Neural progenitor cell (in vitro differentiated cells): ENCODE measurements at regions not wholly inside any gene's neighbourhood (a gene's known extent, or its start where the extent isn't known, plus 50 kb on each side); places are given as distances from the start of the nearest gene placed in this dataset.
"Not testable (repeated sequence)": the region's sequence is repeated elsewhere in the genome, so short reads cannot be mapped to it uniquely, and the experiment has no call there.

Experiments used
- DNase-seq: peaks from one replicate; pipeline ENCODE4 v3.0.0-alpha.2; 2016; ENCODE audit warnings: low spot score
- H2AFZ ChIP-seq: fragments of 200-600 bp; sonication (generic); replicated peaks from 2 replicates; pipeline ENCODE4 v1.6.1; 2016; ENCODE audit warnings: antibody characterized with exemption
- H3F3A ChIP-seq: fragments of 200-600 bp; sonication (generic); 2 replicates; pipeline ENCODE4 v1.6.1; 2016; ENCODE audit warnings: antibody characterized with exemption, low read depth
- H3K27ac ChIP-seq: fragments of 200-600 bp; sonication (generic); 2 replicates; pipeline ENCODE4 v1.5.1; 2016; ENCODE audit warnings: mild to moderate bottlenecking
- H3K27me3 ChIP-seq: fragments of 200-600 bp; sonication (generic); 2 replicates; pipeline ENCODE4 v1.6.1; 2016; ENCODE audit warnings: mild to moderate bottlenecking, moderate library complexity
- H3K36me3 ChIP-seq: fragments of 200-600 bp; sonication (generic); 2 replicates; pipeline ENCODE4 v1.5.1; 2016
- H3K4me1 ChIP-seq: fragments of 200-600 bp; sonication (generic); 2 replicates; pipeline ENCODE4 v1.6.1; 2016; ENCODE audit warnings: mixed run types
- H3K4me2 ChIP-seq: fragments of 200-600 bp; sonication (generic); 2 replicates; pipeline ENCODE4 v1.6.1; 2016
- H3K4me3 ChIP-seq: fragments of 200-600 bp; sonication (generic); 2 replicates; pipeline ENCODE4 v1.5.1; 2016
- H3K79me2 ChIP-seq: fragments of 200-600 bp; sonication (generic); 2 replicates; pipeline ENCODE4 v1.6.1; 2016; ENCODE audit warnings: low read depth
- H3K9ac ChIP-seq: fragments of 200-600 bp; sonication (generic); 2 replicates; pipeline ENCODE4 v1.6.1; 2016
- H3K9me3 ChIP-seq: fragments of 200-600 bp; sonication (generic); 2 replicates; pipeline ENCODE4 v1.5.1; 2016; ENCODE audit warnings: low read depth
- H4K20me1 ChIP-seq: fragments of 200-600 bp; sonication (generic); 2 replicates; pipeline ENCODE4 v1.6.1; 2016; ENCODE audit warnings: low read depth
- H3K27ac Mint-ChIP-seq: 3 replicates; pipeline ENCODE4 v1.8.0; 2021; ENCODE audit warnings: mixed read lengths
- H3K27me3 Mint-ChIP-seq: 2 replicates; pipeline ENCODE4 v1.8.0; 2022; ENCODE audit warnings: low read depth, mild to moderate bottlenecking, inconsistent platforms, moderate library complexity, mixed read lengths; ENCODE audit not compliant: insufficient read depth
- H3K36me3 Mint-ChIP-seq: 3 replicates; pipeline ENCODE4 v1.8.0; 2021; ENCODE audit warnings: mixed read lengths
- H3K4me1 Mint-ChIP-seq: 3 replicates; pipeline ENCODE4 v1.8.0; 2021; ENCODE audit warnings: mixed read lengths
- H3K4me3 Mint-ChIP-seq: 3 replicates; pipeline ENCODE4 v1.8.0; 2021; ENCODE audit warnings: mild to moderate bottlenecking, moderate library complexity, mixed read lengths
- H3K9me3 Mint-ChIP-seq: 3 replicates; pipeline ENCODE4 v1.8.0; 2020; ENCODE audit warnings: mixed read lengths
- EZH2 ChIP-seq: fragments of 200-600 bp; sonication (generic); IDR thresholded peaks from 2 replicates; pipeline ENCODE4 v1.6.1; 2017; ENCODE audit warnings: antibody characterized with exemption, mild to moderate bottlenecking, moderate library complexity
- EZH2phosphoT487 ChIP-seq: fragments of 200-600 bp; sonication (generic); IDR thresholded peaks from 2 replicates; pipeline ENCODE4 v1.6.1; 2017; ENCODE audit warnings: antibody characterized with exemption
- TF ChIP-seq, protein P1 (sequence below): fragments of 200-600 bp; sonication (generic); IDR thresholded peaks from 2 replicates; pipeline ENCODE4 v1.5.1; 2017; ENCODE audit warnings: antibody characterized with exemption, mild to moderate bottlenecking

GRCh38 chr4:55028196-55028595, 97.2 kb downstream of the KDR start:
- TF ChIP-seq, protein P1, sequence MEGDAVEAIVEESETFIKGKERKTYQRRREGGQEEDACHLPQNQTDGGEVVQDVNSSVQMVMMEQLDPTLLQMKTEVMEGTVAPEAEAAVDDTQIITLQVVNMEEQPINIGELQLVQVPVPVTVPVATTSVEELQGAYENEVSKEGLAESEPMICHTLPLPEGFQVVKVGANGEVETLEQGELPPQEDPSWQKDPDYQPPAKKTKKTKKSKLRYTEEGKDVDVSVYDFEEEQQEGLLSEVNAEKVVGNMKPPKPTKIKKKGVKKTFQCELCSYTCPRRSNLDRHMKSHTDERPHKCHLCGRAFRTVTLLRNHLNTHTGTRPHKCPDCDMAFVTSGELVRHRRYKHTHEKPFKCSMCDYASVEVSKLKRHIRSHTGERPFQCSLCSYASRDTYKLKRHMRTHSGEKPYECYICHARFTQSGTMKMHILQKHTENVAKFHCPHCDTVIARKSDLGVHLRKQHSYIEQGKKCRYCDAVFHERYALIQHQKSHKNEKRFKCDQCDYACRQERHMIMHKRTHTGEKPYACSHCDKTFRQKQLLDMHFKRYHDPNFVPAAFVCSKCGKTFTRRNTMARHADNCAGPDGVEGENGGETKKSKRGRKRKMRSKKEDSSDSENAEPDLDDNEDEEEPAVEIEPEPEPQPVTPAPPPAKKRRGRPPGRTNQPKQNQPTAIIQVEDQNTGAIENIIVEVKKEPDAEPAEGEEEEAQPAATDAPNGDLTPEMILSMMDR: no peak
- TF ChIP-seq EZH2phosphoT487: no peak
- no peak for TF ChIP-seq EZH2
- Histone ChIP-seq H2AFZ (no peak overlapping the region), H4K20me1 (peaks cover 7% of the 10 kb centered on the region), H3K4me2 (no peak overlapping the region), H3K4me3 (no peak overlapping the region), H3K27ac (no peak overlapping the region), H3K27me3 (peaks cover 10% of the 10 kb centered on the region), H3F3A (peaks cover 18% of the 10 kb centered on the region), H3K79me2 (no peaks in the 10 kb centered on the region), H3K9ac (no peak overlapping the region), H3K4me1 (peaks cover 34% of the 10 kb centered on the region), H3K9me3 (peaks cover 6% of the 10 kb centered on the region), H3K36me3 (peaks cover 3% of the 10 kb centered on the region)
- Mint-ChIP-seq H3K36me3 (no peaks in the 10 kb centered on the region), H3K27ac (no peak overlapping the region), H3K4me1 (peaks cover 13% of the 10 kb centered on the region), H3K4me3 (no peak overlapping the region), H3K27me3 (peaks cover 7% of the 10 kb centered on the region), H3K9me3 (peaks cover 15% of the 10 kb centered on the region)
- DNase-seq: no peak

GRCh38 chr4:55027596-55027995, 97.8 kb downstream of the KDR start:
- Mint-ChIP-seq H3K4me1 (peaks cover 10% of the 10 kb centered on the region), H3K27ac (no peak overlapping the region), H3K9me3 (peaks cover 16% of the 10 kb centered on the region), H3K27me3 (peaks cover 7% of the 10 kb centered on the region), H3K4me3 (no peak overlapping the region), H3K36me3 (no peaks in the 10 kb centered on the region)
- H3K9ac ChIP-seq: no peak overlapping the region
- no peak overlapping the region for H3K27ac ChIP-seq
- H3K27me3 ChIP-seq: peaks cover 10% of the 10 kb centered on the region
- H3K9me3 ChIP-seq: peaks cover 8% of the 10 kb centered on the region
- peaks cover 3% of the 10 kb centered on the region for H3K36me3 ChIP-seq
- H3F3A ChIP-seq: peaks cover 18% of the 10 kb centered on the region
- no peak for DNase-seq
- no peak overlapping the region for H3K4me3 ChIP-seq
- H2AFZ ChIP-seq: no peak overlapping the region
- TF ChIP-seq, protein P1: no peak
- TF ChIP-seq EZH2phosphoT487 (no peak), EZH2 (no peak)
- no peak overlapping the region for H3K4me2 ChIP-seq
- no peaks in the 10 kb centered on the region for H3K79me2 ChIP-seq
- peaks cover 28% of the 10 kb centered on the region for H3K4me1 ChIP-seq
- H4K20me1 ChIP-seq: peaks cover 7% of the 10 kb centered on the region

DNA sequence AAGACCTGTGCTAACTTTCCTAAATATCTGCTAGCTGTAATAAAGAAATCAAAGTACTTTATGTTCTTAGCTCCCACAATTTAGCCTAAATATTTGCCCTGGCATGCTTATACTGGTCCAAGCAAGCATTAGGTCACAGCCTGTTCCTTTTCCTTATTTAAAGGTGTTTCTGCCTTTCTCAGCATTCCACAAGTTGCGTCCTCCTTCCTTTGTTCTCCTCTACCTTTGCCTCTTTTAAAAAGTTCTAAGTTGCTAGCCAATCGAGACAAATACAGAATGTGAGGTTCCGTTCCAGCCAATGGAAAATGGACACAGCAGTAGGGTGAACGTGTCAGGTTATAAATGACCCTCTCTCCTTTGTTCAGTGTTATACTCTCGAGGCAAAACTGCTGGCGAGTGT, 99.9 kb downstream of the KDR start:
- H3K36me3 ChIP-seq, H3K79me2 ChIP-seq, H3K9me3 ChIP-seq, H3K27ac Mint-ChIP-seq, H3K4me3 ChIP-seq, H2AFZ ChIP-seq, DNase-seq, H3K36me3 Mint-ChIP-seq, H3K9ac ChIP-seq, H3K27ac ChIP-seq, H3K4me3 Mint-ChIP-seq, H3K4me2 ChIP-seq: not testable (repeated sequence)
- H3K9me3 Mint-ChIP-seq: peaks cover 12% of the 10 kb centered on the region
- H3K27me3 Mint-ChIP-seq: peaks cover 10% of the 10 kb centered on the region
- peaks cover 17% of the 10 kb centered on the region for H3K4me1 Mint-ChIP-seq
- peaks cover 26% of the 10 kb centered on the region for H3K4me1 ChIP-seq
- peaks cover 33% of the 10 kb centered on the region for H3F3A ChIP-seq
- H3K27me3 ChIP-seq: peaks cover 19% of the 10 kb centered on the region
- peaks cover 11% of the 10 kb centered on the region for H4K20me1 ChIP-seq

DNA sequence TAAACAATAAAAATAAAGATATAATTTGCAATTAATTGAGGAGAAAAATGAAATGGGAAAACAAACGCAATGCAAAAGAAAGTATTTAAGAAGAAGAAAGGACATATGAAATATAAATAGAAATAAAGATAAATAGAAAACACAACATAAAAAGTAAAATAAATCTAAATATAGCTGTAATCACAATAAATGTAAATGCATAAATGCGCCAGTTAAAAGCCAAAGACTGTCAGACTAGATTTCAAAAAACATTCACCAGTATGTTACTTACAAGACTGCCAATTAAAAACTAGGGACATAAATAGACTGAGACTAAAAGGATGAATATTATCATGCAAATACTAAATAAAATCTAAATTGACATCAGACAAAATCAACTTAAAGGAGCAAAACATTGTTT, 102.4 kb downstream of the KDR start:
- Histone ChIP-seq H3F3A (peaks cover 21% of the 10 kb centered on the region), H3K9me3 (peaks cover 8% of the 10 kb centered on the region), H2AFZ (no peak overlapping the region), H3K27ac (no peak overlapping the region), H4K20me1 (peaks cover 4% of the 10 kb centered on the region), H3K79me2 (no peaks in the 10 kb centered on the region), H3K36me3 (peaks cover 3% of the 10 kb centered on the region), H3K27me3 (peaks cover 38% of the 10 kb centered on the region), H3K4me2 (no peak overlapping the region), H3K4me3 (no peak overlapping the region), H3K4me1 (peaks cover 32% of the 10 kb centered on the region), H3K9ac (no peak overlapping the region)
- Mint-ChIP-seq H3K4me3 (no peak overlapping the region), H3K27me3 (peaks cover 21% of the 10 kb centered on the region), H3K27ac (no peak overlapping the region), H3K36me3 (no peaks in the 10 kb centered on the region), H3K9me3 (peaks cover 14% of the 10 kb centered on the region), H3K4me1 (peaks cover 16% of the 10 kb centered on the region)
- DNase-seq: no peak
- no peak for TF ChIP-seq EZH2phosphoT487
- no peak for TF ChIP-seq EZH2
- TF ChIP-seq, protein P1: no peak
